ENCODE measurements at regions not wholly inside any gene's neighbourhood (a gene's known extent, or its start where the extent isn't known, plus 50 kb on each side); places are given as distances from the start of the nearest gene placed in this dataset.

DNA sequence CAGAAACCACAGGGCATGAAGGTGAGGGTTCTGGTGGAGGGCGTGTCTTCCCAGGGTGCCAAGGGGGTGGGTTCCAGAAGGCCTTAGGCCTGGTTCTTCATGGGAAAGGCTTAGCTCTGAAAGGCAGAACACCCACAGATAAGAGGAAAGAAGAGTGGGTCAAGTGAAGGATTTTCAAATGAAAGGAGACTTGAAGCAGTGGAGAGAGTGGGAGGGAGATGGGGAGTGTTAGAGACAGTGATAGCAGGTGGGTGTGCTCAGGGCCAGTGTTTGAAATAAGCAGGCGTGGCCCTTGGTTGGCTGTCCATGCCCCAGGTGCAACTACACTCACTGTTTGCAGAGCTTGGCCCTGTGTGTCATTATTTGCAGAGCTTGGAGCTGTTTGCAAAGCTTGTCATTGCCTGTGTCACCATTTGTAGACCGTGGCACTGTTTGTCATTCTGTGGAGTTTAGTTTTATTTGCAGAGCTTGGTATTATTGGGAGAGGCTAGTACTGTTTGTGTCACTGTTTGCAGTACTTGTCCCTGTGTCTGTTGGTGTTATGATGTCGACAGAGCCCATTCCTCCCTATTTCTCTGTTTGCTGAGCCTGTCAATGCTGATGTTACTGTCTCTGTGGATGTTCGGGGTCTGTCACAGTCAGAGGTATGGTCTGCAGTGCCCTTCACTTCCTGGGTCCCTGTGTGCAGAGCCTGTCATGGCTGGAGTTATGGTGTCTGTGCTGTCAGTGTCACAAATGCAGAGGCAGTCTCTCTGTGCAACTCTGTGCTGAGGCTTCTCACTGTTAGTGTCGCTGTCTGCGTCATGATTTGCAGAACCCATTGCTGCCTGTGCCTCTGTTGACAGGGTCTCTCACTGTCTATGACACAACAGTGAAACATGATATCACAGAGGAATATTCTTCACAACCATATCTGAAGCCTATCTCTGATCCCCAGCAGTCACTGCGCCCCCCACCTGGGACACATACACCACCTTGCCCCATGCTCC, 127.7 kb upstream of the LRFN2 start:
- TF ChIP-seq, protein P1, sequence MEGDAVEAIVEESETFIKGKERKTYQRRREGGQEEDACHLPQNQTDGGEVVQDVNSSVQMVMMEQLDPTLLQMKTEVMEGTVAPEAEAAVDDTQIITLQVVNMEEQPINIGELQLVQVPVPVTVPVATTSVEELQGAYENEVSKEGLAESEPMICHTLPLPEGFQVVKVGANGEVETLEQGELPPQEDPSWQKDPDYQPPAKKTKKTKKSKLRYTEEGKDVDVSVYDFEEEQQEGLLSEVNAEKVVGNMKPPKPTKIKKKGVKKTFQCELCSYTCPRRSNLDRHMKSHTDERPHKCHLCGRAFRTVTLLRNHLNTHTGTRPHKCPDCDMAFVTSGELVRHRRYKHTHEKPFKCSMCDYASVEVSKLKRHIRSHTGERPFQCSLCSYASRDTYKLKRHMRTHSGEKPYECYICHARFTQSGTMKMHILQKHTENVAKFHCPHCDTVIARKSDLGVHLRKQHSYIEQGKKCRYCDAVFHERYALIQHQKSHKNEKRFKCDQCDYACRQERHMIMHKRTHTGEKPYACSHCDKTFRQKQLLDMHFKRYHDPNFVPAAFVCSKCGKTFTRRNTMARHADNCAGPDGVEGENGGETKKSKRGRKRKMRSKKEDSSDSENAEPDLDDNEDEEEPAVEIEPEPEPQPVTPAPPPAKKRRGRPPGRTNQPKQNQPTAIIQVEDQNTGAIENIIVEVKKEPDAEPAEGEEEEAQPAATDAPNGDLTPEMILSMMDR (IDR thresholded peaks at IDR 0.05; ENCODE audit: extremely low read depth in 1 of 2, insufficient read depth in 1 of 2, low read depth in 1 of 2, low read length in 2 of 2) = no peak
- TF ChIP-seq POLR2A (IDR thresholded peaks at IDR 0.05; ENCODE audit: low read depth, low read length) (no peak), POLR2AphosphoS5 (IDR thresholded peaks at IDR 0.05; ENCODE audit: insufficient read depth, low read depth, low read length) (no peak), MYC (IDR thresholded peaks at IDR 0.05; ENCODE audit: low read depth, low read length) (no peak), EZH2 (IDR thresholded peaks at IDR 0.05; ENCODE audit: borderline replicate concordance, low read depth, low read length, severe bottlenecking) (no peak), GATA2 (IDR thresholded peaks at IDR 0.05; ENCODE audit: insufficient read depth, insufficient read length, low read depth, low read length) (no peak)
